Activated CD4-positive, alpha-beta T cell treated with anti-CD3 and anti-CD28 coated beads, Interleukin-2, Interleukin-4, amounts not matched to agents 100 ng/mL and 50 ng/mL, durations not matched to agents 16 hours and 8 hours (primary cell): ENCODE measurements at regions not wholly inside any gene's neighbourhood (a gene's known extent, or its start where the extent isn't known, plus 50 kb on each side); places are given as distances from the start of the nearest gene placed in this dataset.

Experiments
- DNase-seq: peaks from one replicate; pipeline ENCODE4 v3.0.0-alpha.2; 2020; ENCODE audit warnings: low spot score

DNA sequence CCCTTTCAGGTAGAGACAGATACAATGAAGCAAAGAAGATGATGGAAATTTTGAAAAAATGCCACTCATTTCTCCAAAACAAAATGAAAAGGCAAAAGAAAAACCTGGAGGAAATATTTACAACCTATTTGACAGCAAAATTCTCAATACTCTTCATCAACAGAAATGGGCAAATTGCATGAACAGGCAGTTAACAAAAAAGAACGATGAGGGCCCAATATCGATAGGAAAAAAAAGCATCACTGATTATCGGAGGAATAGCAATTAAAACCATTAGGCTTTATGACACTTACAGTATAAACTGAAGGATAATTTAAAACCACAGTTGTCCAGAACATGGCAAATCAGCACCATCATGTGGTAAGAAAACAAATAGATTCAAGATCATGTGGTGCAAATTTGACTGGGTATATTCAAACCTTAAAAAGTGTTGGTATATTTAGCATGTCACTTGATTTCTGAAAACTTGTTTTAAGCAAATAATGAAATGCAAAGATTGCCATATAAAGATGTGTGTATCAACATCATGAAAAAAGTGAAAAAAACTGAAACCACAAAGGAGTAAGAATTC lies 222.9 kb downstream of the BRD1 start:
- no peak for DNase-seq

- DNase-seq: no peak
Measured at GRCh38 chr22:49603016-49603415, 224.7 kb downstream of the BRD1 start.

GRCh38 chr22:49602481-49602880 lies 225.2 kb downstream of the BRD1 start:
- no peak for DNase-seq

GRCh38 chr22:49601614-49602321 lies 225.9 kb downstream of the BRD1 start:
- no peak for DNase-seq

- DNase-seq: no peak
Measured at GRCh38 chr22:49600891-49601431, 226.7 kb downstream of the BRD1 start.

DNA sequence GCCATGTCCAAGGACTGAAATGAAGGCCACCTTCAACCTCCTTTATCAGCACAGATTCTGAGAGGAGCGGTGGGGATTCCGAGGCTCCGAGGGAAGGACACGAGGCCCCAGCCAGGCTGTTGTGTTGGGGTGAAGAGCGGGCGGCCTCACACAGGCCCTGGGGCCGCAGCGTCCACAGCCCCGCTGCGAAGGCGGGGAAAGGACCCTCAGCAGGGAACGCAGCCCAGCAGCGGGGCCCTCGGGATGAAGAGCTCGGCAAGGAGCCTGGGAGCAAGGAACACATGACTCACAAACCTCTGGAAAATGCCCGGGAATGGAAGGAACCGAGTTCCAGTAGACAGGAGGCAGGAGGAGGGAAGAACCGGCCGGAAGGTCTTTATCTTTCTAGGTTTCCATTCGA lies 227.2 kb downstream of the BRD1 start:
- no peak for DNase-seq

DNA sequence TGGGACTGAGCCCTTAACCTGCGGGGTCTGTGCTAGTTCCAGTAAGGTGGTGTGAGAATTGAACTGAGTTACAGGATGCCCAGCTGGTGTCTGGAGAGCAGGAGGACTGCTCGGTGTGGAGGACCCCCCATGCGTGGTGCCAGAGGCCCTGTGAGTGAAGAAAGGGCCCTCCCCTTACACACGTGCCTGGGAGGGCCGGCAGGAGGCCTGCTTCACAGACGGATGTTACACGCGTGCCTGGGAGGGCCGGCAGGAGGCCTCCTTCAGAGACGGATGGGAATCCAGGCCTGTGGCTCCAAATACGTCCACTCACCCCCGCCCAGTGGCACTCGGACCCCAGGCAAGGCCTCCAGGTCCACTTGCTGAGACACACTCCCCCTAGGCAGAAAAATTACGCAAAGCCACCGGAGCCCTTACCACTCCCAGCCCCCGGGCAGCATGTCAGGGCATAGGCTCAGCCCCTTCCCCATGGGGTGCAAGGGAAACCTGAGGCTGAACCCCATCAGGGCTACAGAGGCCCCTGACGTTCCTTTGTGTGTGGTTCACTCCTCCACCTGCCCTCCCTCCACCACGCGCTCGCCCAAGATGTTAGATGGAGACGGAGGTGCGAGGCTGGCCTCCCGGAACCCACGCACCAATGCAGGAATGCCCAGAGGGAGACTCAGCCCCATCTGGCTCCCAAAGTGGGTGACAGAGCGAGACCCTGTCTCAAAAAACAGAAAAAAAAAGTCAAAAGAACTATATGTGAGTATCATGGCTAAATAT lies 227.8 kb downstream of the BRD1 start:
- no peak for DNase-seq

DNA sequence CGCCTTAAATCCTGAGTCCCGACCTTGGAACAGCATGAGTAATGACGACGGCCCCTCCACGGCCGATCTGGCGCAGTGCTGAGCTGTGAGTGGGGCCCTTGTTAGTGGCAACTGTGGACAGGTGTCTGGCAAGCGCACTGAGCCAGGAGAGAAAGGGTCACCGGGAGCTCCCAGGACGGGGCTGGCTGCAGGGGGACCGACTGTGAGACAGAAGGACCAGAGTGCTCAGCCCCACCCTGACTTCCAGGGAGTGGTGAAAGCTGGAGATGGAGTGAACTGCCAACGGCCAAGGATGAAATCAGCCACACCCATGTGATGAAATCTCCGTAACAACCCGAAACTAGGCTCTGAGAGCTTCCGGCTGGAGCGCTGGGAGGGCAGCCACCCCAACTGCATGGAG lies 228.6 kb downstream of the BRD1 start:
- no peak for DNase-seq

DNA sequence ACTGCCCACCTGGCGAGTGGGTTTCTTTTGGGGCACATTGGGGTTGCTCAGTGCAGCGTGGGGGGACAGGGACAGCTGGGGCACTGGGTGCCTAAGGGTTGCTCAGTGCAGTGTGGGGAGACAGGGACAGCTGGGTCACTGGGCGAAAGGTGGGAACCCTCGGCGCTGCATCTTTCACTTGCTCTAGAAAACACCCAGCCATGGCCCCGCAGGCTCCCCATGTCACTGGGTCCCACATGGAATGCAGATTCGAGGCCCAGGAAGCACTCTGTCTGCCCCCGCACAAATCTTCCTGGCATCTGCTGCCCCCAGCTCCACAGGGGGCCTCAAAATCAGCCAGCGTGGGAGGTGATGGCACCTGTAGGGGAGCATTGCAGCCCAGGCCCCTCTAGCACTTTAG lies 229.3 kb downstream of the BRD1 start:
- DNase-seq: no peak

DNA sequence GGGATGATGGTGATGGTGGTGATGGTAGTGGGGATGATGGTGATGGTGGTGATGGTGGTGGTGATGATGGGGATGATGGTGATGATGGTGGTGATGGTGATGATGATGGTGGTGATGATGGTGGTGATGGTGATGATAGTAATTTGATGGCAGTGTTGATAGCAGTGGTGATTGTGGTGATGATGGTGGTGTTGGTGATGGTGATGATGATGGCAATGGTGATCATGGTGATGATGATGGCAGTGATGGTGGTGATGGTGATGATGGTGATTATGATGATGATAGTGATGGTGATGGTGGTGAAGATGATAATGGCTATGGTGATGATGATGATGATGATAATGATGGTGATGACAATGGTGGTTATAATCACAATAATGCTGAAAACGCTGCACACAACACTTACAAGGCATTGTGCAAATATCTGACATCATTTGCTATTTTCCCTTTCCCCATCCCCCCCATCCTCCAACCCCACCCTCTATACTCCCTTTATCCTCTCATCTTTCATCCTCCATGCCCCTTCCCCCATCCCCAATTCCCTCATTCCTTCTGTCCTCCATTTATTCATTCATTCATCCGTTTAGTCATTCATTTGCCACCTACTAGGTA lies 230.1 kb downstream of the BRD1 start:
- DNase-seq: no peak

DNA sequence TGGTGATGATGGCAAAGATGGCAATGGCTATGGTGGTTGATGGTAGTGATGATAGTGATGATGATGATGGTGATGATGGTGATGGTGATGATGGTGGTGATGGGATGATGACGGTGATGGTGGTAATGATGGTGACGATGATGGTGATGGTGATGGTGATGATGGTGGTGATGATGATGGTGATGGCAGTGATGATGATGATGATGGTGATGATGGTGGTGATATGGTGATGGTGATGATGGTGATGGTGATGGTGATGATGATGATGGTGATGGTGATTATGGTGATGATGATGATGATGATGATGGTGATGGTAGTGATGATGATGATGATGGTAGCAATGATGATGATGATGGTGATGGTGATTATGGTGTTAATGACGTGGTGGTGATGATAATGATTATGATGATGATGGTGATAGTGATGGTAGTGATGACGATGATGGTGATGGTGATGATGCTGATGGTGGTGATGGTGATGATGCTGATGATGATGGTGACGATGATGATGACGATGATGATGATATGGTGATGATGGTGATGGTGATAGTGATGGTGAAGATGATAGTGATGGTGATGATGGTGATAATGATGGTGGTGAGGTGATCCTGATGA lies 232.1 kb downstream of the BRD1 start:
- no peak for DNase-seq

GRCh38 chr22:49594078-49594477 lies 233.6 kb downstream of the BRD1 start:
- DNase-seq: no peak

DNA sequence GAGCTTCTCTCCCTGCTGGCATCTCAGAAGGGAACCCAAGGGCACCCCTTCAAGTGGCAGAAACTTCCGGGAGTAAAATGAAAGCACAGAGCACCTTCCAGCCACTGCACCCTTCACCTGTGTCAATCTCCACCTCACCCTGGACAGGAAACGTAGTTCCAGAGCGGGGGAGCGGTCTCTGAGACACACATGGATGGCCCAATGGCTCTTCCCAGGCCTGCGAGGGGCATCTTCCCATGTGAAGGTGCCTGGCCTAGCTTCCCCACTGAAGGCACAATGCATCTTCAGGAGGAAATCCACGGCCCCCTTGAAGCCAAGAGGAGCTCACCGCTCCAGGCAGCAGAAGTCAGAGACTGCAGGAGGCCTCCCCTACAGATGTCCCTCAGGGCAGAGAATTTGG lies 234.2 kb downstream of the BRD1 start:
- no peak for DNase-seq

- DNase-seq: no peak
Measured at GRCh38 chr22:49592780-49593501, 234.7 kb downstream of the BRD1 start.

DNA sequence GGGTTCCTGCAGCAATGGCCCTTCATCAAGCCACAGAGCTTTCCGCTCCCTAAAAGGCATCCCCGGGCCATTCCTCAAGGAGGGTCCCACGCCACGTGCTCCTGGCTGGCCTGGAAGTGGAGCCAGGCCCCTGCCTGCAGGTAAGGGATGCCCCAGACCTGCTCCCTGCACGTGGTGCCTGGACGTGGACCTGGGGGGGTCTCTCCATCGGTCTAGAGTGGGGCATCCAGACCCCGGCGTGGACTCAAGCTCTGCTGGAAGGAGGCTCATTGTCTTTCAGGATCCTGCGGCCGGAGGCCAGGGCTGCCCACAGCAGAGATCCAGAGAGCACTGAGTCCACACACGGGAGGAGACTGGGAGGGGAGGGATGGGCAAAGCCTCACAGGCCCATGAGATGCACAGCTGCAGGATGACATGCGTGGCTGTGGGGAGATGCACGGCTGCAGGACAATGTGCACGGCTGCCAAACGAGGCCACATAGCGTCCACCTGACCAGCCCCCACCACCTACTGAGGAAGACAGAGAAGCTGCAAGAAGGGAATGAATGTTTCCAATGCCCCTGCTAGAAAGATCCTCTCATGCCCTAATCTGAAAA lies 236.7 kb downstream of the BRD1 start:
- no peak for DNase-seq

DNA sequence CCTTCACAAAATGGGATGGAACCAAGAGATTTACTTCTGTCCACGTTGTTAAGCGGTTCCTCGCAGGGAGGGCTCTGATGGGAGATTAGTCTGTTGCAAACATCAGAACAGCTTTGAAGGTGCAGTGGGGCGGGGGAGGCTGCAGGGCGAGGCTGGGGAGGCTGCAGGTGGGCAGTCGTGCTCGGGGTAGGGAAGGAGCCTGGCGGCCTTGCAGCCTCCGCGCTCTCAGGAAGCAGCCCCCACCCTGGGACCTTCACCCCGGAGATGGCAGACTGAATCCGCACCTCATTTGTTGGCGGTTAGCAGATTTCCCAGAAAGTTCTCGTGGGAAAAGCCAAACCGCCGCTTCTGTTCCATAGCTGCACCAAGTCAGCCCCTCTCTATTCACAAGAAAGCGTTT lies 237.3 kb downstream of the BRD1 start:
- DNase-seq: no peak

GRCh38 chr22:49589811-49590210 lies 237.9 kb downstream of the BRD1 start:
- DNase-seq: no peak

DNA sequence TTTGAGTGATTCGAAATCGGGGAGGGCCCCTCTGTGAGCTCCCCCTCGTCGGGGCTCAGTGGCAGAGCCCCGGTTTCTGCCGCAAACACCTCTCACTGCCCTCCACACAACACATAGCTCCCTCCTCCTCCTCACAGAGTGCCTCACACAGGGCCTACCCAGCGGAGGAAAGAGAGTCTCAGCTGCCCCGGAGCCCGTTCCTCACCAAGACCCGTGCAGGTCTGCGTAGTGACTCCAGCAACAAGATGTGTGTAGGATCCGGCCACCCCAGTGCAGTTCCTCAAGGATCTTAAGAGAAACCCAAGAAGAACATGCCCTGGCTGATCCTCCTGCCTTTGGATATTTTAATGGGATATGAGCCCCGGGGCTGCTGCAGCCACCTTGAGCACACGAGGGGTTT lies 238.4 kb downstream of the BRD1 start:
- DNase-seq: no peak

GRCh38 chr22:49588739-49589138 lies 238.9 kb downstream of the BRD1 start:
- DNase-seq: no peak

DNA sequence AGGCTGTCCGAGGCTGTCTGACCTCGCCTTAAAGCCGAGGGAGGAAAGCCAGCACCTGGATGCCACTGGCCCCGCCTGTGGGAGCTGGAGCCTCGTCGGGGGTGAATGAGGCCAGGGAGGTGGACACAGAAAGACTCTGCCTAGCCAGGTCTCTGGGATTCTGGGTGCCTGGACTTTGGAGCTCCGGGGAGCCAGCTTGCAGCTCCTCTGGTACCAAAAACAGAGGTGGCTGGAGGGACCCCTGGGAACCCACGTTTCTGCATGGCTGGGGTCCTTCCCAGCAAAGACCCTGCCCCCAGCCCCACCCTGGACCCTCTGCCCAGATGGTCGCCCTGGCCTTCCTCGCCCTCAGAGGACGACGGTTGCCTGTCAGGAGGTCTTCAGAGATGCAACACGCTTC lies 239.7 kb downstream of the BRD1 start:
- no peak for DNase-seq

- DNase-seq: no peak
Measured at GRCh38 chr22:49587421-49587820, 240.3 kb downstream of the BRD1 start.
